GM23338 (cell line): ENCODE measurements at regions not wholly inside any gene's neighbourhood (a gene's known extent, or its start where the extent isn't known, plus 50 kb on each side); places are given as distances from the start of the nearest gene placed in this dataset.

Experiments
- ATAC-seq: fragments of 200-7000 bp; cut with Tn5 transposase; 3 replicates; pipeline ENCODE4 v1.9.1; 2020
- DNase-seq: peaks from one replicate; pipeline ENCODE4 v3.0.0-alpha.2; 2015; ENCODE audit warnings: low spot score
- H2AFZ ChIP-seq: fragments of 200-600 bp; sonication (generic); 2 replicates; pipeline ENCODE4 v1.8.0; 2016; ENCODE audit warnings: antibody characterized with exemption, mild to moderate bottlenecking, moderate library complexity
- H3F3A ChIP-seq: fragments of 200-600 bp; sonication (generic); replicated peaks from 2 replicates; pipeline ENCODE4 v1.8.0; 2017; ENCODE audit warnings: antibody characterized with exemption, mixed run types, low read depth
- H3K27ac ChIP-seq: fragments of 200-600 bp; sonication (generic); 2 replicates; pipeline ENCODE4 v1.6.1; 2016; ENCODE audit warnings: low read depth
- H3K27me3 ChIP-seq: fragments of 200-600 bp; sonication (generic); 2 replicates; pipeline ENCODE4 v1.8.0; 2016; ENCODE audit warnings: mild to moderate bottlenecking, mixed run types, moderate library complexity; ENCODE audit not compliant: insufficient read depth
- H3K36me3 ChIP-seq: fragments of 200-600 bp; sonication (generic); 2 replicates; pipeline ENCODE4 v1.8.0; 2016; ENCODE audit warnings: mild to moderate bottlenecking; ENCODE audit not compliant: insufficient read depth
- H3K4me1 ChIP-seq: fragments of 200-600 bp; sonication (generic); 2 replicates; pipeline ENCODE4 v1.8.0; 2016; ENCODE audit warnings: mild to moderate bottlenecking, moderate library complexity; ENCODE audit not compliant: insufficient read depth
- H3K4me2 ChIP-seq: fragments of 200-600 bp; sonication (generic); 2 replicates; pipeline ENCODE4 v1.7.1; 2017; ENCODE audit warnings: mixed run types
- H3K4me3 ChIP-seq: fragments of 200-600 bp; sonication (generic); 2 replicates; pipeline ENCODE4 v1.6.1; 2016; ENCODE audit warnings: mixed run types
- H3K79me2 ChIP-seq: fragments of 200-600 bp; sonication (generic); replicated peaks from 2 replicates; pipeline ENCODE4 v1.8.0; 2017; ENCODE audit warnings: mild to moderate bottlenecking; ENCODE audit not compliant: insufficient read depth
- H3K9me2 ChIP-seq: fragments of 200-600 bp; sonication (generic); 2 replicates; pipeline ENCODE4 v1.8.0; 2017; ENCODE audit not compliant: insufficient read depth
- H4K20me1 ChIP-seq: fragments of 200-600 bp; sonication (generic); replicated peaks from 2 replicates; pipeline ENCODE4 v1.8.0; 2017; ENCODE audit warnings: mild to moderate bottlenecking; ENCODE audit not compliant: insufficient read depth
- H3K27ac Mint-ChIP-seq: 2 replicates; pipeline ENCODE4 v1.8.0; 2020; ENCODE audit warnings: inconsistent platforms, mild to moderate bottlenecking, moderate library complexity, mixed read lengths
- H3K27me3 Mint-ChIP-seq: 3 replicates; pipeline ENCODE4 v1.8.0; 2022; ENCODE audit warnings: low read depth, mild to moderate bottlenecking, moderate library complexity, mixed read lengths, inconsistent platforms; ENCODE audit not compliant: insufficient read depth, poor library complexity
- H3K36me3 Mint-ChIP-seq: 3 replicates; pipeline ENCODE4 v1.8.0; 2021; ENCODE audit warnings: low read depth, mild to moderate bottlenecking, inconsistent platforms, moderate library complexity, mixed read lengths
- H3K4me1 Mint-ChIP-seq: 3 replicates; pipeline ENCODE4 v1.8.0; 2020; ENCODE audit warnings: mild to moderate bottlenecking, inconsistent platforms, mixed read lengths
- H3K4me3 Mint-ChIP-seq: 3 replicates; pipeline ENCODE4 v1.8.0; 2021; ENCODE audit warnings: moderate library complexity, mild to moderate bottlenecking, inconsistent platforms, mixed read lengths
- H3K9me3 Mint-ChIP-seq: 3 replicates; pipeline ENCODE4 v1.8.0; 2020; ENCODE audit warnings: moderate library complexity, mild to moderate bottlenecking, inconsistent platforms, mixed read lengths
- CREB1 ChIP-seq: fragments of 250-450 bp; sonication (Bioruptor Pico); IDR thresholded peaks from 2 replicates; pipeline ENCODE4 v1.5.0; 2020; ENCODE audit warnings: low read depth, mild to moderate bottlenecking, moderate library complexity
- CTCF ChIP-seq, 2 experiments: fragments of 200-600 bp in 1 of 2; sonication (generic) in 1 of 2; conservative IDR thresholded peaks; 2 replicates each; pipeline versions ENCODE4 v1.5.1 to v1.6.1; 2016 to 2017; ENCODE audit warnings: antibody characterized with exemption in 2 of 2, low read depth in 2 of 2, mild to moderate bottlenecking in 2 of 2, moderate library complexity in 1 of 2
- EZH2 ChIP-seq: fragments of 200-600 bp; sonication (generic); IDR thresholded peaks from one replicate; pipeline ENCODE4 v1.8.0; 2017; ENCODE audit warnings: antibody characterized with exemption, mild to moderate bottlenecking, low read depth; ENCODE audit not compliant: unreplicated experiment
- EZH2phosphoT487 ChIP-seq: fragments of 200-600 bp; sonication (generic); IDR thresholded peaks from one replicate; pipeline ENCODE4 v1.8.1; 2018; ENCODE audit warnings: antibody characterized with exemption; ENCODE audit not compliant: unreplicated experiment
- JUNB ChIP-seq: IDR thresholded peaks from one replicate; pipeline ENCODE4 v1.6.1; 2016; ENCODE audit warnings: antibody characterized with exemption; ENCODE audit not compliant: unreplicated experiment
- NANOG ChIP-seq: IDR thresholded peaks from 2 replicates; pipeline ENCODE4 v1.6.1; 2016; ENCODE audit warnings: antibody characterized with exemption, borderline replicate concordance
- POLR2AphosphoS5 ChIP-seq: IDR thresholded peaks from 2 replicates; pipeline ENCODE4 v1.6.1; 2016; ENCODE audit warnings: antibody characterized with exemption, low read depth
- STAT1 ChIP-seq: IDR thresholded peaks from one replicate; pipeline ENCODE4 v1.6.1; 2016; ENCODE audit warnings: antibody characterized with exemption; ENCODE audit not compliant: unreplicated experiment
- ZNF114 ChIP-seq: fragments of 250-450 bp; sonication (Bioruptor Pico); IDR thresholded peaks from 2 replicates; pipeline ENCODE4 v1.5.0; 2020; ENCODE audit warnings: mild to moderate bottlenecking, moderate library complexity
- ZNF462 ChIP-seq: fragments of 250-450 bp; sonication (Bioruptor Pico); IDR thresholded peaks from 2 replicates; pipeline ENCODE4 v1.5.0; 2020; ENCODE audit warnings: mild to moderate bottlenecking, moderate library complexity

- Mint-ChIP-seq H3K4me1 (no peaks in the 10 kb centered on the region), H3K27me3 (no peaks in the 10 kb centered on the region)
- no peaks in the 10 kb centered on the region for H3F3A ChIP-seq
These were observed 195.5 kb upstream of the SNX19 start for GRCh38 chr11:131111775-131112174.

GRCh38 chr11:131118247-131118646, 202.0 kb upstream of the SNX19 start:
- ATAC-seq: no peak
- Mint-ChIP-seq H3K36me3 (no peaks in the 10 kb centered on the region), H3K9me3 (peaks cover under 1% of the 10 kb centered on the region; the same call in 1 of the 3 replicates), H3K4me3 (no peak overlapping the region), H3K27me3 (peaks cover 1% of the 10 kb centered on the region), H3K27ac (no peak overlapping the region; the same call in 1 of the 2 replicates), H3K4me1 (peaks cover 10% of the 10 kb centered on the region)
- H3K36me3 ChIP-seq: no peaks in the 10 kb centered on the region
- no peak overlapping the region for H3K4me3 ChIP-seq
- peak overlapping the region; percentile 56 for H2AFZ ChIP-seq
- peaks cover 8% of the 10 kb centered on the region for H3K4me1 ChIP-seq
- H3K4me2 ChIP-seq: no peak overlapping the region
- H4K20me1 ChIP-seq: no peaks in the 10 kb centered on the region
- no peaks in the 10 kb centered on the region for H3K9me2 ChIP-seq
- H3K27ac ChIP-seq: no peak overlapping the region
- no peaks in the 10 kb centered on the region for H3K79me2 ChIP-seq
- no peak for DNase-seq
- no peaks in the 10 kb centered on the region for H3F3A ChIP-seq
- H3K27me3 ChIP-seq: no peaks in the 10 kb centered on the region
- TF ChIP-seq ZNF114 (CRISPR knock-in tag): no peak
- TF ChIP-seq CREB1 (CRISPR knock-in tag): no peak
- TF ChIP-seq ZNF462 (CRISPR knock-in tag): no peak
- TF ChIP-seq EZH2: no peak
- TF ChIP-seq EZH2phosphoT487: no peak
- no peak for TF ChIP-seq JUNB
- no peak for TF ChIP-seq NANOG
- TF ChIP-seq STAT1: no peak

More at GRCh38 chr11:131111775-131112174, 195.5 kb upstream of the SNX19 start:
- no peaks in the 10 kb centered on the region for H3K9me2 ChIP-seq
- H3K4me1 ChIP-seq: no peaks in the 10 kb centered on the region
- Mint-ChIP-seq H3K27ac (no peak overlapping the region), H3K36me3 (peaks cover 16% of the 10 kb centered on the region), H3K4me3 (no peak overlapping the region), H3K9me3 (peaks cover 38% of the 10 kb centered on the region)
- H3K4me2 ChIP-seq: no peak overlapping the region
- no peak for DNase-seq
- H3K36me3 ChIP-seq: 0 out of 2 replicates have a peak, but pooled peaks cover 4% of the 10 kb centered on the region
- no peaks in the 10 kb centered on the region for H3K79me2 ChIP-seq
- H4K20me1 ChIP-seq: no peaks in the 10 kb centered on the region
- TF ChIP-seq CTCF (conservative IDR thresholded peaks at IDR 0.05; ENCODE audit: low read depth in 2 of 2): no peak
- no peak for TF ChIP-seq POLR2AphosphoS5
- H2AFZ ChIP-seq: no peak overlapping the region
- H3K4me3 ChIP-seq: no peak overlapping the region
- ATAC-seq: no peak
- H3K27me3 ChIP-seq: no peaks in the 10 kb centered on the region
- no peak overlapping the region for H3K27ac ChIP-seq
